ENCODE measurements at regions not wholly inside any gene's neighbourhood (a gene's known extent, or its start where the extent isn't known, plus 50 kb on each side); places are given as distances from the start of the nearest gene placed in this dataset.

DNA sequence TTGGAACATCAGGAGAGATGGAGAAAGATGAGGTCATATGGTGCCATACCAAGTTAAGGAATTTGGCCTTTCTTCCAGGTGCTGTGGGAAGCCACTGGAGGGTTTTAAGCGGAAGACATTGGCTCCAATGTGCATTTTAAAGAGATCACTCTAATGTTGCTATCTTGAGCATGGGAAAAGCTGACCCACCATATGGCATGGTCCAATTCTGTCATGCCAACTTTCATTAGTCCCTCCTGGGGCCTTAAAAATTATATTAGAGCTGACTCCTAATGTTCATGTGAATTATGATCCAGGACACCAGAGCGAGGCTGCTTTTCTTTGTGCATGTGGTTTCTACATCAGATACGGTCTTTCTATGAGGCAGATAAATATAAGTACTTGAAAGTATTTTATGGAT is 335.0 kb upstream of the TSHZ2 start:
- DNase-seq (ENCODE audit: low read depth): no peak

DNA sequence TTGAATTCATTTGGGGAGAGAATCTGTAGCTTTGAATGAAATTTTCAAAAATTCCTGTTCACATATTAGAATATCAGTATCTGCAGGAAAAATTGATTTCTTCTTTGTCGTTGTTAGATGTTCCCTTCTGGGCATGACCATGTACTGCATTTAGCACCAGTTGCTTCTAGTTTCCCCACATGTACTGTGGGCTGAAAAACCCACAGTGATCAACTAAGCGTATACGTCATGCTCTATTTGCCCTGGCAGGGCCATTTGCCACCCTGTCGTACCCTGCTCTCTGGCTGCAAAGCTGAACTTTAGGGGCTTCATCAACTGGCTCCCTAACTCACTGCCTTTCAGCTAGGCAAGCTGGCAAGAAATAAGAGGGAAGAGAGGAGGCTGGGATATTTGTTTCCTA is 340.7 kb upstream of the TSHZ2 start:
- no peak for DNase-seq (ENCODE audit: low read depth)

DNA sequence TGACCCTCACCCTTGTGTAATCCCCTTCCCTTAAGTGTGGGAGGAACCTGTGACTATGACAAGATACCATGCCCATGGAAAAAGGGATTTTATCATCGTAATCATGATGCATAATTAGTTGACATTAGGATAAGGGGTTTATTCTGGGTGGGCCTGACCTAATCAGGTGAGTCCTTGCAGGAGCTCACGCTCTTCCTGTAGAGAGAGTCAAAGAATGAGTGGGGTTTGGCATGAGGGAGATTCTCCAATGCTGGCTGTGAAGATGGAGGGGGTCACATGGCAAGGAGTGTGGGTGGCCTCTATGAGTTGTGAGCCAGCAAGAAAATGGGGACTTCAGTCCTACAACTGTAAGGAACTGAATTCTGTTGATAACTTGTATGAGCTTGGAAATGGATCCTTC is 342.0 kb upstream of the TSHZ2 start:
- DNase-seq (ENCODE audit: low read depth): no peak

DNA sequence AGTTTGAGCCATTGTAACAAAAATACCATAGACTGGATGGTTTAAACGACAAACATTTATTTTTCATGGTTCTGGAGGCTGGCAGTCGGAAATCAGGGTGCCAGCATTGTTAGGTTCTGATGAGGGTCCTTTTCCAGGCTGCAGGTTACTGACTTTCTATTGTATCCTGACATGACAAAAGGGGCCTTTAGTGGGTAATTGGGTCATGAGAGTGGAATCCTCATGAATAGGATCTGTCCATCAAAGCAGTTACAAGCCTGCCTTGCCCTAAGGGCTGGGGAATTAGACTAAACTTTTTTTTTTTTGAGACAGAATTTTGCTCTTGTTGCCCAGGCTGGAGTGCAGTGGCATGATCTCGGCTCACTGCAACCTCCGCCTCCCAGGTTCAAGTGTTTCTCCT is 347.9 kb upstream of the TSHZ2 start:
- no peak for DNase-seq (ENCODE audit: low read depth)

DNA sequence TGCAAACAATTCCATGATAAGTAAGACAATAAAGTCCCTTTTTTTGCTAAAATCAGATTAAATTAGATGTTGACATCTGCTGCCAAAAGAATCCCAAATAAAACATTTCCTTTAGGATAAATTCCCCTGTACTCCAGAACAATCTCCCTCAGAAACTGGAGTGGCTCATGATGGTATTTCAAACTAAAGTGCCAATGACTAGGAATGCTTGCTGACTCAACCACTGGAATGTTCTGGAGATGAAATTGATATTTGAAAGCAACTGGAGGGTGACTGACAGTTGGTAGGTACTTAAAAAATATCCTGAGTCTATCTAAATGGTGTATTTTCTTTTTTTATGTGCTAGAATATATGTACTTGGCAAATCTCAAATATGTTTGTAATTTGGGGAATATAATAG is 350.1 kb upstream of the TSHZ2 start:
- DNase-seq (ENCODE audit: low read depth): no peak

DNA sequence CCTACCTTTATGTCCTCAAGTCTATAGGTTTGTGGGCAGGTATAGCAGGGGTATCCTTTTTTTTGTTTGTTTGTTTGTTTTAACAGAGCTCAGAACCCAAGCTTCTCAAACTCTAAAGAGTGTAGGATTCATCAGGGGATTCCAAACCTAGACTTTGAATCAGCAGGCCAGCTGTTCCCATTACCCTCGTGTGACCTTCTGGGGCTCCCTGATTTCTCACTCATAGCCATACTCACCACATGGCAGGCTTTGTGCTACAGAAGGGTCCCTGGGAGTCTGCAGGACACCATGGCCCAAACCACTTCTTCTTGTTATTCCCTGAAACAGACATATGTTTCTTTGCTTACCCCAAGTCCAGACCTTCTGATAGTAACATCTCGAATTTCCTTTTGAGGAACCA is 350.8 kb upstream of the TSHZ2 start:
- no peak for DNase-seq (ENCODE audit: low read depth)

DNA sequence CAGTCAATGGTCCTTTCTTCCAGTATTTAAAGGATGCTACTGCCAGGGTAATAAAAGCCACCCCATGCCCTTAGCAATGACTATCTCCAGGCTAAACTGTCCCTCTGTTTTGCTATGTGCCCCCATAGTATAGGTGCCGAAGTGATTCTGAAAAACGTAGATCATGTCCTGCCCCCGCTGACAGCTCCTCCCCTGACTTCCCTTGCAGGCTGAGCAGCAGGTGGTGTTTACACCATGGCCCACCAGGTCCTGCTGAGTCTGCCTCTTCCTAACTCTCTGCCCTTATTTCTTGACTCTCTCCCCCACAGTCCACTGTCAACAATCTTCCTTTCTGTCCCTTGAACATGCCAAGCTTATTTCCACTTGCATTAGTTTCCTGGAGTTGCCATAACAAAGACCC is 352.5 kb upstream of the TSHZ2 start:
- DNase-seq (ENCODE audit: low read depth): no peak

DNA sequence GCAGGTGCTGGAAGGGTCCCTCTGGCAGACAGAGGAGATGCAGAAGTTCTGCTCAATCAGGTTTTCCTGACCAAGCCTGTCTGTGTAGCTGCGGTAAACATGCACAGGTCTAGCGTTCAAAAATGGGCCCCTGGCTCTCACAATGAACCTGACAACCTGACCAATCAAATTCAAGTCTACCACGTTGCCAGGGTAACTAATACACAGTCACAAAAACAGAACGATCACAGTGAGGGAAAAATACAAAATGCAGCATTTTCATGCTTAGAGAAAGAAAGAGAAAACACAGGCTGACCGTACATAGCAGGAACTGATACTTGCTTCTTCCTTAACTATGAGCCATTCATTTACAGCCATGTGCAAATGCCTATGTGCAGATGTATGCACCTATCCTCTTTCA is 353.1 kb upstream of the TSHZ2 start:
- no peak for DNase-seq (ENCODE audit: low read depth)

DNA sequence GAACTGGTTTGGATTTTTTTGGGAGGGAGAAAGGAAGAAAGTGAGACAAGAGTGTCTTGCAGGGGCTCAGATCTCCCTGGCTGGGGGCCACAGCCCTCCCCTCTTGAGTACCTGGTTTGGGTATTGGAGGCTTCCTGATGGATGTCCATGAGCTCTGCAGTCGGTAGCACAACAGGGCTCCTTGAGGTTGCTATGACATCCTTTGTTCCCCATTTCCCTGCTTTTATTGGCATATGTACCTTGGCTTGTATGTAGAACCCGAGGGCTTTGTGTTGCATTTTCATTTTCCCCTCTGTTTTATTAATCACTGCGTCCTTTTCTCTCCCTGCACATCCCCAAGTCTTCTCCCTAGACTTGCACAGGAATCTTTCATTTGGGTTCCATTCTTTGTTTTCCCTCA is 355.5 kb upstream of the TSHZ2 start:
- DNase-seq (ENCODE audit: low read depth): no peak

DNA sequence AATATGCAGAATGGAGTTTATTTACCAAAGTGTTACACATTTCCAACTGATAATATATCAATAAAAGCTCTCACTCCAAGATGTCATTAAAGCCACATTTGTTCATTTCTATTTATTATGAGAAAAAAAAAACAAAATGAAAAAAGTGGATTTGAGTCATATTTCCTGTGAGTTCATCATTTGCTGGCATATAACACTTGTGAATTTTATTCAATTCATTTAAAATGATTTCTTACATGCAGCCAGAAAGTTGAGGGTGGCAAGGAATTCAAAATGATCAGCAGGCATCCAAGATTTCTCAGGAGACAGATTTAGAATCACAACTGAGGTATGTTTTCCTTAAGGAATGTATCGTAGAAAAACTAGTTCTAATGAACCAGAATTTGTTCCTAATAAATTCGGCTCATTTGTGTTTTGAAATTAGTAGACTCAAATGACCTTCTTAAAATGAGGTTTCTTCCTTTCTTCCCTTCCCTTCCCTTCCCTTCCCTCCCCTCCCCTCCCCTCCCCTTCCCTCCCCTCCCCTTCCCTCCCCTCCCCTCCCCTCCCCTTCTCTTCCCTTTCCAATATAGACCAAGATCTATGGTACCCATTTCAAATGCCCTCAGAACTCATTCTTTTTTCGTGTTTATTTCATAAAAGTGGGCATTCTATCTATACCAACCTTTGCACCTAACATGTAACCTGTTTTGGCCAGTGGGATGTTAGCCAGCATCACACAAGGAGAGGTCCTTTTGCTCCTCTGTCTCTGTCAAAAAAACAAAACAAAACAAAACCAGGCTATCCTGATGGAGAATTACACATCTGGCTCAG is 357.9 kb upstream of the TSHZ2 start:
- no peak for DNase-seq (ENCODE audit: low read depth)

DNA sequence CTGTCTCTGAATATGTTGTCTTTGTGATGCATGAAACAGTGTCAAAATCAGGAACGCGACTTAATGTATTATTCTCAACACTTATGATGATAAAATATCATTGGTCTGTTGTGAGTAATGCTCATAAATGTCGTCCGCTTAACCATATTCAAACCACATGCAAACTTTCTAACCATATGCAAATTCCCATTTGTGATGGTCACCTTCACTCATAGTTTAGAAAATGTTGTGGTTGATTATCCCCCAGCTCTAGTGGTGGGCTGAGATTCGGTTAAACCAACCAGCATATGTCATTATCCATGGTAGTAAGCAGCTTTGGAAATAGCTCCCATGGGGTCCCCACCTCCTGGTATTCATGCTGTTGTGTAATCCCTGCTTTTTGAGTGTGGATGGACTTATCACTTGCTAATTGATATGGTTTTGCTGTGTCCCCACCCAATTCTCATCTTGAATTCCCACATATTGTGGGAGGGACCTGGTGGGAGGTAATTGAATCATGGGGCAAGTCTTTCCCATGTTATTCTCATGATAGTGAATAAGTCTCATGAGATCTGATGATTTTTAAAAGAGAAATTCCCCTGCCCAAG is 360.0 kb upstream of the TSHZ2 start:
- no peak for DNase-seq (ENCODE audit: low read depth)

DNA sequence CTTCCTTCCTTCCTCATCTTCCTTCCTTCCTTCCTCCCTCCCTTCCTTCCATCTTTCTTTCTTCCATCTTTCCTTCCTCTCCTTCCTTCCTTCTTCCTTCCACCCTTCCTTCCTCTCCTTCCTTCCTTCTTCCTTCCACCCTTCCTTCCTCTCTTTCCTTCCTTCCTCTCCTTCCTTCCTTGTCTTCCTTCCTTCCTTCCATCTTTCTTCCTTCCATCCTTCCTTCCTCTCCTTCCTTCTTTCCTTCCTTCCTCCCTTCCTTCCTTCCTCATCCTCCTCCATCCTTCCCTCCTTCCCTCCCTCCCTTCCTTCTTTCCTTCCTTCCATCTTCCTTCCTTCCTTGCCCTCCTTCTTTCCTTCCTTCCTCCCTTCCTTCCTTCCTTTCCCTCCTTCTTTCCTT is 361.4 kb upstream of the TSHZ2 start:
- DNase-seq (ENCODE audit: low read depth): no peak

DNA sequence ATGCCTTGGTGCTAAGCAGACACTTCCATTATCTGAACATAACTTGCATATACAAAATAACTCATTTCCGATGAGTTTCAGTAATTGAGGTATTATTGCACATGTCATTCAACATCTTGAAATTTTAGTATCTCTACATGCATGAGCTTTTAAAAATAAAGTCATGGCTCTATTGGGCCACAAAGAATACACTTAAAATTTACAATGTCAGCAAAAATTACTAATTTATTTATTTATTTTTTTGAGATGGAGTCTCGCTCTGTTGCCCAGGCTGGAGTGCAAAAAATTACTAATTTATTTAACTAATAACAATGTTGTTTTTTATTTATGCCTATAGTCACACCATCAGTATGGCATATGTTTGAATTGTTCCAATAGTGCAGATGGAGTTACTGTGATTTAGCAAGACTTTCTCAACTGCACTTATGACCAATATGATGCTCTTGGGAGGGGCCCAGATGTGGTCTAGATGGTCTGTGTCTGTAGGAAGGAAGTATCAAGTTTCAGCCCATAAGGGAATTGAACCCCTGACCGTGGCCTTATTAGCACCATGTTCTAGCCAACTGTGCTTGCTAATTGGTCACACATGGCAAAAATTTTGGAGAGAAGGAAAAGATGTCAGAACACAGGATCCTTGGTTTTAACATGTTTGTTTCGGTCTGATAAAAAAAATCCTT is 370.7 kb upstream of the TSHZ2 start:
- no peak for DNase-seq (ENCODE audit: low read depth)

DNA sequence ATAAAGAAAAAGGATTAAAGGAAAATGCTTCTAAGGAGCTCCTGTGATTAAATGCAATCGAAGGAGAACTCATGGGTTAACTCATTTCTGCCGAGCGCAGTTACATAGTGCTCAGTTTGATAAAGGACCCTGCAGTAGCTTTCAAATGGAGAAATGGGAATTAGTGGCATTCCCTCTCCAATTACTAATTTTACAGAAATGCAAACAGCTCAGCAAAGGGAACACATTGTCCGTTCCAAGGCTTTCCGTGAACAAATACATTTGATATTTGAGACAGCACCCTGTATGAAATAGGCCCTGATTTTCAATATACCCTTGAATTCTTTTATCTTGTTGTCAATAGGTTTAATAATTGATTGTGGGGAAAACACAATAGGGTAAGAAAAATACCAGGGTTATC is 375.9 kb upstream of the TSHZ2 start:
- no peak for DNase-seq (ENCODE audit: low read depth)

DNA sequence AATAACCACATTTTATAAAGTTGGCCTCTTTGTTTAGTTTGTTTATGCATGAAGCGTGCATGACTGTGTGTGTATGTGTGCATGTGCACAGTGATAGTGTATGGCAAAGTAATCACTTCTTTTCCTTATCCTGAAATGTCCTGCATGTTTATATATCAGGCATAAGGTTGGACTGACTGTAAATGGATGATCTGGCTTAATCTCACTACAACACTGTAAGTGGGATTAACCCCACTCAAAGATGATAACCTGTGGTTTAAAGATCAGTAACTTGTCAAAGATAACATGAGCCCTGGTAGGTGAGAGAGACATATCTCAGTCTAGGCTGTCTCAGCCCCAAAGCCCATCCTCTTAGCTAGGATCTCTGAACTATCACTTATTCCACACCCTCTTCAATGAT is 376.6 kb upstream of the TSHZ2 start:
- no peak for DNase-seq (ENCODE audit: low read depth)

DNA sequence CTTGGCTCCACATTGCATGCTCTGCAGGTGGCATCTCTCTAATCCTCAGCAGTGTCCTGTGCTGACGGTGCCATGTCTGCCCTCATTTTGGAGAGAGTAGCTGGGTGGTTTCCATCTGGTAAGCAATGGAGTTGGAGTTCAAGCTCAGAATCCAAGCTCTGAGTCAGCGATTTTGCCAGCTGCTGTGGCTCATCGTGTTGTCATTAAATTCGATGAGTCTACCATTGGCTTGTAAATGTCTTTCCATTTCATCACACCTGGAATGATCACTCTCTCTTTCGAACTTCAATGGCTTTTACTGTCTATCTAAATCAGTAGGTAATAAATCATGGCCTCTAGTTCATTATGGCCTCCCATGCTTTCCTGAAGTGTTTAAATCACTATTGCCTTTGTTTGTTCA is 378.5 kb upstream of the TSHZ2 start:
- no peak for DNase-seq (ENCODE audit: low read depth)

DNA sequence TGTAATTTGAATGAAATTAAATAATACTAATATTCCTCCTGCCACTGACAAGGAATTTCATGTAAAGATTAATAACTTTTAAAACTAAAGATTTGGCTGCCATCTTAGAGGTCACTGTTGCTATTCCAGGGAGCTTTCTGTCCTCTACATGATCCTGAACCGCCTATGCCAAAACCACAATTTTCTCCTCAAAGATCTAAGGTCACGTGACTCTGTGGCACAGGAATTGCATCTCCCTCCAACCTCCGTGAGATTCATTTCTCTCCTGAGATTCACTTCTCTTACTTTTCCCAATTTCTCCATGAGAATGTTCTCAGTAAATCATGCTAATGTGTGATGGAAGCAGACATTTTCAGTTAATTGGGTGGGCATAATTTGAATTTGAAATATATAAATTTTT is 379.6 kb upstream of the TSHZ2 start:
- no peak for DNase-seq (ENCODE audit: low read depth)

DNA sequence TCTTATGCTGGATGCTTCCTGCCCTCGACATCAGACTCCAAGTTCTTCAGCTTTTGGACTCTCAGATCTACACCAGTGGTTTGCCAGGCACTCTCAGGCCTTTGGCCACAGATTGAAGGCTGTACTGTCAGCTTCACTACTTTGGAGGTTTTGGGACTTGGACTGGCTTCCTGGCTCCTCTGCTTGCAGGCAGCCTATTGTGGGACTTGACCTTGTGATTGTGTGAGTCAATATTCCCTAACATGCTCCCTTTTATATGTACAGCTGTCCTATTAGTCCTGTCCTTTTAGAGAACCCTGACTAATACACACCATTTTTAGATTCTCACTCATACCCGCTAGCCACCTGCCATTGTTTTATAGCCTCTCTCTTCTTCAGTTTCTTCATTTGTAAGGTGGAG is 382.1 kb upstream of the TSHZ2 start:
- DNase-seq (ENCODE audit: low read depth): no peak

DNA sequence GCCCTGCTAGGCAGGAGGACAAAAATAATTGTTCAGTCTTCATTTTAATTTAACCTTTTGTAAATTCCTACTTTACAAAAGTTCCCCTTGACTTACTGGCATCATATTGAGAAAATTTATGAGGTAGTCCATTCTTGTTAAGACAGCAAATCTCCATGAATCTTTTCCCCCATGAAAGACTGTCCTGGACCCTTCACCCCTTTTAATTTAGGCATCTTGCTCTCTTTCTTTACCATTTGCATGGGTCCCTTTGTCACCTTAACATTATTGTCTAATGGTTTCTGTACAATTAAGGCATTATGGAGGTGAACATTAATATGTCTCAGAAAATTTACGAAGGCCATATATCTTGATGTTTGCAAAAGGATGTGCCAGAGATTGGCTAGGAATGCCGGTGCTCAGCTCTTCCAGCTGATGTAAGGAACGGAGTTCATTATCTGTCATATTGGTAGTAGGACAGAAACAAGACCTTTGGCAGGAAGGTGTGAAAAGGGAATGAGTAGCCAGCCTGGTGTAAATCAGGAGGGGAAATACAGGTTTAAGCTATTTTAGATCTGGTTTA is 382.8 kb upstream of the TSHZ2 start:
- DNase-seq (ENCODE audit: low read depth): no peak

DNA sequence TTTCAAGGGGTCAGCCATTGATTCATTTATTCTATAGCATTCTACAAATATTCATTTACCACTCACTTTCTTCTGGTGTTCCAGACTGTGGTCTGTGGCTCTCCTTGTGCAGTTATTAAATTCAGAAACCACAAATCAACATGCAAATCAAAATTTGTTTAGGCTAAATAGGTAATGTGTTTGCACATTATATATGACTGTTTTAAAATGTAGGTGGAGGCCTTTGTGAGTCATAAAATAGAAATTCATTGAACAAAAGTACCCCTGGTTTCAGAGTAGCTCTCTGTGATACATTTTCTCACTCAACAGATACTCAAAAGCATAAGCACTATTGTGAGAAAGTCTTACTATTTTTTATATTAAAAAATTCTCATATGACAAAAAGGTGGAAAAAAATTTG is 385.5 kb upstream of the TSHZ2 start:
- no peak for DNase-seq (ENCODE audit: low read depth)

DNA sequence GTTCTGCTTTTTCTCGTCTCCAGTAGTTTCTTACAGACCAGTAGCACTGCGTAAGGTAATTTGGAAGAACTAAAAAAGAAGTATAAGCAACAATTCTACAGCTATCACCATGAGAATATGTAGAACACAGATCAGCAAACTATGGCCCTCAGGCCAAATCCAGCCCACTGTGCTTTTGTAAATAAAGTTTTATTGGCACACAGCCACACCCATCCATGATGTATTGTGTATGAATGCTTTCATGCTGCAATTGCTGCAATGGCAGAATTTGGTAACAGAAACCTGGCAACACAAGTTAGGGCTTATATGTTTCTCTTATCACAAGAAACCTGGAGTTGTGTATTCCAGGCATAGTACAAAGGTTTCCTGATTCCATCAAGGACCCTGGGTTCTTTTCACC is 386.8 kb upstream of the TSHZ2 start:
- DNase-seq (ENCODE audit: low read depth): no peak

DNA sequence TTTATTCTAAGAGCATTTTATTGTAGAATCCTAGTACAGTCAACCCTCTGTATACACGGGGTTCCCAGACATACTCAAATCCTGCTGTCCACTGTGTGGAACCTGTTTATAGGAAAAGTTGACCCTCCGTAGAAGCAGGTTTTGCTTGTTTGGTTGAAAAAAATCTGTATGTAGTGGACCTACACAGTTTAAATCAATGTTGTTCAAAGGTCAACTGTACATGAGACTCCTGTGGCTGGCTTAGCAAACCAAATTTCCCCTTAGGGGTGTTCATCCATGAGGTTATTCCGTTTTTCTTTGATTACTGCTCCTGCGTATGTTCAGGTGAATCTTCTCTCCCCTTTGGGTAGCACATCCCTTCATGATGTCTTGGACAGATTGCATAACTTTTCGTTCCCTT is 387.0 kb upstream of the ZFP64 start:
- DNase-seq (ENCODE audit: low read depth): no peak

DNA sequence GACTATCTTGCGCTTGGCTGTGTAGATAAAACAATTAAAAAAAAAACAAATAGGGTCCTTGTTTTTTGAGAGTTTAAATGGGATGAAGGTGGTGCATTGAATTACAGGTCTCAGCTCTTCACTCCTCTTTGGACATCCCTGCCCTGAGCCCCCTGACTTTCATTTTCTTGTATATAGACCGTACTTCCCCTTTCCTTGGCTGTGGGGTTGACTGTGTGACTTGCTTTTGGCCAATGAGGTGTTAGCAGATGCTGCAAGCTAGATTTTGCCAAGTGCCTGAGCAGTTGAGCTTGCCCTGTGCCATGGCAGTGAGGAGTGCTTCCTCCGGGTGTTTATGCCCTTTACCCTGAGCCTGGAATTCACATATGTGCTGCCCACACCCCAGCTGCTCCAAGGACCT is 386.1 kb upstream of the ZFP64 start:
- no peak for DNase-seq (ENCODE audit: low read depth)
